ENCODE measurements at regions not wholly inside any gene's neighbourhood (a gene's known extent, or its start where the extent isn't known, plus 50 kb on each side); places are given as distances from the start of the nearest gene placed in this dataset.
"Not testable (repeated sequence)": the region's sequence is repeated elsewhere in the genome, so short reads cannot be mapped to it uniquely, and the experiment has no call there.

- DNase-seq (no peak), ATAC-seq (no peak)
- no peaks in the 10 kb centered on the region for H3K36me3 Mint-ChIP-seq (ENCODE audit: low read depth)
- H3K4me1 Mint-ChIP-seq (ENCODE audit: low read depth): no peaks in the 10 kb centered on the region
- H3K27me3 Mint-ChIP-seq (ENCODE audit: low read depth): no peaks in the 10 kb centered on the region
- ChIA-PET POLR2A (no interaction called here), CTCF (interaction anchor here (0.7 kb wide), 1 partner anchor 77 kb away, joined by 3 read pairs; no protein-coding TSS in a partner anchor)
- H3K9me3 Mint-ChIP-seq (ENCODE audit: insufficient read depth): no peaks in the 10 kb centered on the region
- no peak overlapping the region for H3K4me3 Mint-ChIP-seq
- H3K27ac Mint-ChIP-seq: no peak overlapping the region
Observed at GRCh38 chr14:38042322-38042721, 165.4 kb upstream of the SSTR1 start.

- Mint-ChIP-seq H3K27me3 (ENCODE audit: low read depth) (no peaks in the 10 kb centered on the region), H3K4me1 (ENCODE audit: low read depth) (no peaks in the 10 kb centered on the region), H3K9me3 (ENCODE audit: insufficient read depth) (peaks cover 5% of the 10 kb centered on the region), H3K36me3 (ENCODE audit: low read depth) (no peaks in the 10 kb centered on the region), H3K4me3 (no peak overlapping the region), H3K27ac (no peak overlapping the region)
- ChIA-PET POLR2A (no interaction called here), CTCF (no interaction called here)
- no peak for DNase-seq
- ATAC-seq: no peak
Observed at GRCh38 chr14:38044710-38045109, 163.0 kb upstream of the SSTR1 start.

- no peaks in the 10 kb centered on the region for H3K36me3 Mint-ChIP-seq (ENCODE audit: low read depth)
- H3K27ac Mint-ChIP-seq: no peak overlapping the region
- H3K27me3 Mint-ChIP-seq (ENCODE audit: low read depth): no peaks in the 10 kb centered on the region
- H3K4me1 Mint-ChIP-seq (ENCODE audit: low read depth): no peaks in the 10 kb centered on the region
- H3K9me3 Mint-ChIP-seq (ENCODE audit: insufficient read depth): peaks cover 5% of the 10 kb centered on the region
- ChIA-PET CTCF (no interaction called here), POLR2A (no interaction called here)
- no peak for DNase-seq
- no peak for ATAC-seq
- no peak overlapping the region for H3K4me3 Mint-ChIP-seq
Observed at GRCh38 chr14:38045461-38045860, 162.2 kb upstream of the SSTR1 start.

GRCh38 chr14:38046160-38046559 lies 161.5 kb upstream of the SSTR1 start:
- H3K9me3 Mint-ChIP-seq (ENCODE audit: insufficient read depth): peaks cover 5% of the 10 kb centered on the region
- H3K27ac Mint-ChIP-seq: no peak overlapping the region
- CTCF ChIA-PET: no interaction called here

GRCh38 chr14:38047195-38047902 lies 160.4 kb upstream of the SSTR1 start:
- Mint-ChIP-seq H3K4me3 (no peak overlapping the region), H3K9me3 (ENCODE audit: insufficient read depth) (peaks cover 5% of the 10 kb centered on the region), H3K27ac (no peak overlapping the region), H3K4me1 (ENCODE audit: low read depth) (no peaks in the 10 kb centered on the region), H3K27me3 (ENCODE audit: low read depth) (no peaks in the 10 kb centered on the region), H3K36me3 (ENCODE audit: low read depth) (no peaks in the 10 kb centered on the region)
- ATAC-seq (no peak), DNase-seq (no peak)
- ChIA-PET POLR2A (no interaction called here), CTCF (no interaction called here)

More at GRCh38 chr14:38046160-38046559, 161.5 kb upstream of the SSTR1 start:
- no peaks in the 10 kb centered on the region for H3K4me1 Mint-ChIP-seq (ENCODE audit: low read depth)
- H3K27me3 Mint-ChIP-seq (ENCODE audit: low read depth): no peaks in the 10 kb centered on the region
- H3K36me3 Mint-ChIP-seq (ENCODE audit: low read depth): no peaks in the 10 kb centered on the region
- ATAC-seq (no peak), DNase-seq (no peak)
- H3K4me3 Mint-ChIP-seq: no peak overlapping the region
- POLR2A ChIA-PET: no interaction called here

- no peak overlapping the region for H3K4me3 Mint-ChIP-seq
- no peaks in the 10 kb centered on the region for H3K36me3 Mint-ChIP-seq (ENCODE audit: low read depth)
- no peaks in the 10 kb centered on the region for H3K4me1 Mint-ChIP-seq (ENCODE audit: low read depth)
- no peak for DNase-seq
- POLR2A ChIA-PET: no interaction called here
- H3K27me3 Mint-ChIP-seq (ENCODE audit: low read depth): no peaks in the 10 kb centered on the region
- CTCF ChIA-PET: no interaction called here
- peaks cover 5% of the 10 kb centered on the region for H3K9me3 Mint-ChIP-seq (ENCODE audit: insufficient read depth)
- ATAC-seq: no peak
- no peak overlapping the region for H3K27ac Mint-ChIP-seq
Observed at GRCh38 chr14:38053666-38054065, 154.0 kb upstream of the SSTR1 start.

GRCh38 chr14:38056270-38056669 lies 151.4 kb upstream of the SSTR1 start:
- DNase-seq (no peak), ATAC-seq (no peak)
- ChIA-PET POLR2A (no interaction called here), CTCF (no interaction called here)
- Mint-ChIP-seq H3K36me3 (ENCODE audit: low read depth) (peaks cover 5% of the 10 kb centered on the region), H3K4me1 (ENCODE audit: low read depth) (no peaks in the 10 kb centered on the region), H3K27me3 (ENCODE audit: low read depth) (no peaks in the 10 kb centered on the region), H3K9me3 (ENCODE audit: insufficient read depth) (peaks cover 9% of the 10 kb centered on the region), H3K4me3 (no peak overlapping the region), H3K27ac (no peak overlapping the region)

- H3K27me3 Mint-ChIP-seq (ENCODE audit: low read depth); POLR2A ChIA-PET; ATAC-seq; CTCF ChIA-PET; H3K4me3 Mint-ChIP-seq; DNase-seq; H3K27ac Mint-ChIP-seq: not testable (repeated sequence)
- peaks cover 19% of the 10 kb centered on the region for H3K4me1 Mint-ChIP-seq (ENCODE audit: low read depth)
- H3K9me3 Mint-ChIP-seq (ENCODE audit: insufficient read depth): peaks cover 17% of the 10 kb centered on the region
- peaks cover 19% of the 10 kb centered on the region for H3K36me3 Mint-ChIP-seq (ENCODE audit: low read depth)
Observed at GRCh38 chr14:38062223-38062622, 145.5 kb upstream of the SSTR1 start.

GRCh38 chr14:38063711-38064320 lies 143.9 kb upstream of the SSTR1 start:
- no peaks in the 10 kb centered on the region for H3K27me3 Mint-ChIP-seq (ENCODE audit: low read depth)
- peaks cover 17% of the 10 kb centered on the region for H3K9me3 Mint-ChIP-seq (ENCODE audit: insufficient read depth)
- ChIA-PET POLR2A (no interaction called here), CTCF (interaction anchor here (0.8 kb wide), 1 partner anchor 48 kb away, joined by 4 read pairs; no protein-coding TSS in a partner anchor)
- H3K4me1 Mint-ChIP-seq (ENCODE audit: low read depth): peaks cover 19% of the 10 kb centered on the region
- ATAC-seq (no peak), DNase-seq (no peak)
- H3K36me3 Mint-ChIP-seq (ENCODE audit: low read depth): peaks cover 19% of the 10 kb centered on the region
- no peak overlapping the region for H3K4me3 Mint-ChIP-seq
- no peak overlapping the region for H3K27ac Mint-ChIP-seq

GRCh38 chr14:38065106-38065762 lies 142.5 kb upstream of the SSTR1 start:
- Mint-ChIP-seq H3K9me3 (ENCODE audit: insufficient read depth) (peaks cover 10% of the 10 kb centered on the region), H3K4me1 (ENCODE audit: low read depth) (peaks cover 19% of the 10 kb centered on the region), H3K27ac (peak overlapping the region; percentile 89), H3K27me3 (ENCODE audit: low read depth) (no peaks in the 10 kb centered on the region), H3K4me3 (peak overlapping the region; percentile 53), H3K36me3 (ENCODE audit: low read depth) (peaks cover 14% of the 10 kb centered on the region)
- DNase-seq (peak; percentile 80), ATAC-seq (peak; percentile 95)
- ChIA-PET POLR2A (no interaction called here), CTCF (interaction anchor here (0.6 to 1.7 kb wide), 4 partner anchors 12 to 190 kb away, joined by 3 to 5 read pairs (median 3); no protein-coding TSS in a partner anchor)

GRCh38 chr14:38070061-38070588 lies 137.6 kb upstream of the SSTR1 start:
- CTCF ChIA-PET: no interaction called here
- ATAC-seq (no peak), DNase-seq (no peak)
- H3K4me3 Mint-ChIP-seq: no peak overlapping the region
- H3K27ac Mint-ChIP-seq: no peak overlapping the region
- no peaks in the 10 kb centered on the region for H3K27me3 Mint-ChIP-seq (ENCODE audit: low read depth)
- POLR2A ChIA-PET: no interaction called here
- H3K4me1 Mint-ChIP-seq (ENCODE audit: low read depth): peaks cover 49% of the 10 kb centered on the region
- peaks cover 2% of the 10 kb centered on the region for H3K36me3 Mint-ChIP-seq (ENCODE audit: low read depth)
- no peaks in the 10 kb centered on the region for H3K9me3 Mint-ChIP-seq (ENCODE audit: insufficient read depth)

GRCh38 chr14:38073641-38074040 lies 134.1 kb upstream of the SSTR1 start:
- DNase-seq (no peak), ATAC-seq (no peak)
- no peaks in the 10 kb centered on the region for H3K27me3 Mint-ChIP-seq (ENCODE audit: low read depth)
- H3K4me3 Mint-ChIP-seq: peak overlapping the region; percentile 43
- H3K4me1 Mint-ChIP-seq (ENCODE audit: low read depth): peaks cover 57% of the 10 kb centered on the region
- CTCF ChIA-PET: no interaction called here
- POLR2A ChIA-PET: no interaction called here
- peaks cover 4% of the 10 kb centered on the region for H3K36me3 Mint-ChIP-seq (ENCODE audit: low read depth)
- no peaks in the 10 kb centered on the region for H3K9me3 Mint-ChIP-seq (ENCODE audit: insufficient read depth)
- peak overlapping the region; percentile 68 for H3K27ac Mint-ChIP-seq

Measured in activated CD8-positive, alpha-beta T cell treated with anti-CD3 and anti-CD28 coated beads, Interleukin-2, amount 10 ng/mL, durations not matched to agents 7 days and 5 days (primary cell).